Glutamatergic neuron (in vitro differentiated cells): ENCODE measurements at regions not wholly inside any gene's neighbourhood (a gene's known extent, or its start where the extent isn't known, plus 50 kb on each side); places are given as distances from the start of the nearest gene placed in this dataset.

ENCODE experiments used
- DNase-seq: peaks from one replicate; pipeline ENCODE4 v3.0.0; 2022
- H3K27ac Mint-ChIP-seq: one replicate; pipeline ENCODE4 v1.8.0; 2020; ENCODE audit warnings: mild to moderate bottlenecking, mixed read lengths, inconsistent platforms; ENCODE audit not compliant: unreplicated experiment
- H3K27me3 Mint-ChIP-seq: one replicate; pipeline ENCODE4 v1.8.0; 2020; ENCODE audit warnings: mild to moderate bottlenecking, moderate library complexity, mixed read lengths, inconsistent platforms; ENCODE audit not compliant: unreplicated experiment
- H3K36me3 Mint-ChIP-seq: one replicate; pipeline ENCODE4 v1.8.0; 2020; ENCODE audit warnings: mild to moderate bottlenecking, mixed read lengths, inconsistent platforms; ENCODE audit not compliant: unreplicated experiment
- H3K4me1 Mint-ChIP-seq: one replicate; pipeline ENCODE4 v1.8.0; 2020; ENCODE audit warnings: mild to moderate bottlenecking, low read depth, mixed read lengths, inconsistent platforms; ENCODE audit not compliant: unreplicated experiment
- H3K4me3 Mint-ChIP-seq: one replicate; pipeline ENCODE4 v1.8.0; 2020; ENCODE audit warnings: mild to moderate bottlenecking, mixed read lengths, inconsistent platforms; ENCODE audit not compliant: unreplicated experiment
- H3K9me3 Mint-ChIP-seq: one replicate; pipeline ENCODE4 v1.8.0; 2020; ENCODE audit warnings: mild to moderate bottlenecking, moderate library complexity, mixed read lengths, inconsistent platforms; ENCODE audit not compliant: unreplicated experiment
- CTCF ChIP-seq: fragments of 200-600 bp; sonication (generic); IDR thresholded peaks from one replicate; pipeline ENCODE4 v1.5.0; 2021; ENCODE audit not compliant: partially characterized antibody, unreplicated experiment

GRCh38 chr4:125760956-125761355 is 446.2 kb downstream of the FAT4 start:
- no peak for DNase-seq
- Mint-ChIP-seq H3K36me3 (no peaks in the 10 kb centered on the region), H3K9me3 (no peaks in the 10 kb centered on the region), H3K4me3 (no peak overlapping the region), H3K27ac (no peak overlapping the region), H3K4me1 (peaks cover 6% of the 10 kb centered on the region), H3K27me3 (peaks cover 3% of the 10 kb centered on the region)
- no peak for TF ChIP-seq CTCF

DNA sequence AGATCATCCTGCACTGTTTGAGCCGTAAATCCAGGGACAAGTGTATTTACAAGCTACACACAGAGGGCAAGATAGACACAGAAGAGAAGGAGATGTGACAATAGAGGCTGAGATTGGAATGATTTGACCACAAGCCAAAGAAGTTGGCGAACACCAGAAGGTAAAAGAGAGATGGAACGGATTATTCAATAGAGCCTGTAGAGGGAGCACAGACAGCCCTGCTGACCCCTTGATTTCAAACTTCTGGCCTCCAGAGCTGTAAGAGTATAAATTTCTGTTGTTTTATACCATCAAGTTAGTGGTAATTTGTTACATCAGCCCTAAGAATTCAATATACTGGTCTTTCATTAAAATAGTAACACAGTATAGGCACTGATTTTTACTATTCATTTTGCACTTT is 447.8 kb downstream of the FAT4 start:
- no peak for TF ChIP-seq CTCF
- peaks cover 14% of the 10 kb centered on the region for H3K4me1 Mint-ChIP-seq
- no peak overlapping the region for H3K4me3 Mint-ChIP-seq
- H3K36me3 Mint-ChIP-seq: no peaks in the 10 kb centered on the region
- no peak for DNase-seq
- H3K27me3 Mint-ChIP-seq: peaks cover 3% of the 10 kb centered on the region
- H3K9me3 Mint-ChIP-seq: no peaks in the 10 kb centered on the region
- H3K27ac Mint-ChIP-seq: no peak overlapping the region

DNA sequence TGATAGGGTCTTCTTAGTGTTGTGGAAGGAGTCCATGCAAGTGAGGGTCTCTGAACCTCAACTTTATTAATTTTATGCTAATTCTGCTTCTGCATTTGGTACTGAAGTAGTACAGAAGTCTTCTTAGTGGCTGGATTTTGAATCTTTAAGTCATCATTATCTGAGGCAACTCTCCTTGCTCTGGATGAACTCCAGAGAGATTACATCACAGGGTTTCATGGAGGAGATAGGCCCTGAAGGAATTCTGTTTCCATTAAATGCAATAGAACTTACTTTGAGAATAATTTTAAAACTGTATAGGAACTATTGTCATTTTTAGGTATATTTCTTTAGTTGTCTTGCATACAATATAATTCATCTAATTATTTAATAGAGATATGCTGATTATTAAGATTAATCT is 451.2 kb downstream of the FAT4 start:
- Mint-ChIP-seq H3K4me1 (peaks cover 8% of the 10 kb centered on the region), H3K9me3 (no peaks in the 10 kb centered on the region), H3K4me3 (no peak overlapping the region), H3K27ac (no peak overlapping the region), H3K27me3 (no peaks in the 10 kb centered on the region), H3K36me3 (no peaks in the 10 kb centered on the region)
- no peak for DNase-seq
- TF ChIP-seq CTCF: no peak

GRCh38 chr4:125770814-125771398 is 456.2 kb downstream of the FAT4 start:
- peaks cover 17% of the 10 kb centered on the region for H3K36me3 Mint-ChIP-seq
- DNase-seq: no peak
- H3K9me3 Mint-ChIP-seq: peaks cover 1% of the 10 kb centered on the region
- H3K27ac Mint-ChIP-seq: peak overlapping the region; percentile 9
- peaks cover 8% of the 10 kb centered on the region for H3K4me1 Mint-ChIP-seq
- no peak for TF ChIP-seq CTCF
- no peaks in the 10 kb centered on the region for H3K27me3 Mint-ChIP-seq
- H3K4me3 Mint-ChIP-seq: no peak overlapping the region

DNA sequence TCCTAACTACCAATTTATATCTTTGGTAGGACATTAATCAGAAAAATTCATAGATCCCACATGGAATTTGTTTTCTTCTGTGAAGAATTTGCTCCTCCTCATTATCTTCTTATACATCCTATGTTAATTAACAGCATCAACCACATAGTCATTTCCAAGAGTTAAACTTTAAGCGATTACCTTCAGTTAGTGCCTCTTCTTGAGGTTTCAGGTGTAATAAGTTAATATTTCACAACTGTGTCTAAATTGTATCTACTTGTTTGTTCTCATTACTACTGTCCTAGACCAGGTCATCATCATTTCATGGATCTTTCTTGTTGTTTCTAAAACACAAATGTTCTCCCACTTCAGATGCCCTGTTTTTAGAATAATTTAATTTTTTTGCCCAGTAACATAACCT is 457.9 kb downstream of the FAT4 start:
- TF ChIP-seq CTCF: no peak
- no peaks in the 10 kb centered on the region for H3K27me3 Mint-ChIP-seq
- H3K9me3 Mint-ChIP-seq: peaks cover 5% of the 10 kb centered on the region
- no peak for DNase-seq
- H3K4me1 Mint-ChIP-seq: no peaks in the 10 kb centered on the region
- no peak overlapping the region for H3K27ac Mint-ChIP-seq
- no peak overlapping the region for H3K4me3 Mint-ChIP-seq
- H3K36me3 Mint-ChIP-seq: peaks cover 31% of the 10 kb centered on the region
